ENCODE measurements at regions not wholly inside any gene's neighbourhood (a gene's known extent, or its start where the extent isn't known, plus 50 kb on each side); places are given as distances from the start of the nearest gene placed in this dataset.
"Not testable (repeated sequence)": the region's sequence is repeated elsewhere in the genome, so short reads cannot be mapped to it uniquely, and the experiment has no call there.

GRCh38 chr9:90981726-90982125 is 180.1 kb downstream of the SYK start:
- DNase-seq = no peak

GRCh38 chr9:90983394-90983793 is 181.8 kb downstream of the SYK start:
- DNase-seq = no peak

- DNase-seq = no peak
Measured at GRCh38 chr9:90985631-90986030, 184.0 kb downstream of the SYK start.

DNA sequence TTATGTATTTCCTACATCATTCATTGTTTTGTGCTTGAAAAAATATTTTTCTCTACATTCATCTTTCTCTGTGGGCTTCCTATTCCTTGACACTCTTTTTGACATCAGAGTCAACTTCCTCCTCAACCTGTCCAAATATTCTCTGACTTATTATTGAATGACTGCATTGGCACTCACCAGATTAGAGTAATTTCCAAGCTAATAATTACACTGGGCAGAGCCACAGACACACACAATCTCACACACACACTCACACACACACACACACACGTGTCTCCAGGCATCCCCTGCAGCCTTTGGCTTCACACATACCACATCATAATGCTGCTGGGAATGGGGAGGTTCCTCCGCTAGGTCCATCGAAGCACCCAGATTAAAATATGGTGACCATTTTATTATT is 184.5 kb downstream of the SYK start:
- no peak for DNase-seq

- no peak for DNase-seq
Measured at GRCh38 chr9:90987566-90987965, 185.9 kb downstream of the SYK start.

GRCh38 chr9:90988318-90988717 is 186.7 kb downstream of the SYK start:
- DNase-seq = no peak

DNA sequence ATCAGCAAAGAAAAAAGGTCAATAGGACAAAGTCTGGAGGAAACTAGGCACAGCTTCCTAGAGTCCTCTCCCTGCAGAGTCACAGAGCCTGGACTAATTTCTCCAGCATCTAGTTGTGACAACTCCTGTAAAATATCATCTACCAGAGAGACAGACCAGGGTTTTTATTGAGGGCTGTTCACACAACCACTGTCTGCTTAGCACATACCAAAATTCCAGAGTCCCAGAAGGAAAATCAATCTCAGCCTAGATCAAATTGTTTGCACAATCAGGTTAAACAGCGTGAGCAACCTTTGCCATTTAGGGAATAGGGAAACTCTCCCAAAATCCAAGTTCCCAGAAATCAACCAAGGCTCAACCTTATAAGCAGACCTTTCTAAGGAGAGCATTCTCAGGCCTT is 190.3 kb downstream of the SYK start:
- no peak for DNase-seq

DNA sequence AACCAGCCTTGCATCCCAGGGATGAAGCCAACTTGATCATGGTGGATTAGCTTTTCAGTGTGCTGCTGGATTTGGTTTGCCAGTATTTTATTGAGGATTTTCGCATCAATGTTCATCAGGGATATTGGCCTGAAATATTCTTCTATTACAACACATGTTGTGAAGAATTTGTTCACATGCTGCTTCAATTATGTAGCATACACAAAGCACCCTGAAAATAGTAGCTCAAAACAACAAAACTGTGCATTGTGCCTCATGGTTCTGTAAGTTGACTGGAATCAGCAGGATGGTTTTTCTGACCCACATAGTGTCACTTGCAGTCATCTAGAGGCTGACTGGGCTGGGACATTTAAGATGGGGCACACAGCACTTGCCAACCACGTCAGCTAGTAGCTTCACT is 193.9 kb downstream of the SYK start:
- no peak for DNase-seq

DNA sequence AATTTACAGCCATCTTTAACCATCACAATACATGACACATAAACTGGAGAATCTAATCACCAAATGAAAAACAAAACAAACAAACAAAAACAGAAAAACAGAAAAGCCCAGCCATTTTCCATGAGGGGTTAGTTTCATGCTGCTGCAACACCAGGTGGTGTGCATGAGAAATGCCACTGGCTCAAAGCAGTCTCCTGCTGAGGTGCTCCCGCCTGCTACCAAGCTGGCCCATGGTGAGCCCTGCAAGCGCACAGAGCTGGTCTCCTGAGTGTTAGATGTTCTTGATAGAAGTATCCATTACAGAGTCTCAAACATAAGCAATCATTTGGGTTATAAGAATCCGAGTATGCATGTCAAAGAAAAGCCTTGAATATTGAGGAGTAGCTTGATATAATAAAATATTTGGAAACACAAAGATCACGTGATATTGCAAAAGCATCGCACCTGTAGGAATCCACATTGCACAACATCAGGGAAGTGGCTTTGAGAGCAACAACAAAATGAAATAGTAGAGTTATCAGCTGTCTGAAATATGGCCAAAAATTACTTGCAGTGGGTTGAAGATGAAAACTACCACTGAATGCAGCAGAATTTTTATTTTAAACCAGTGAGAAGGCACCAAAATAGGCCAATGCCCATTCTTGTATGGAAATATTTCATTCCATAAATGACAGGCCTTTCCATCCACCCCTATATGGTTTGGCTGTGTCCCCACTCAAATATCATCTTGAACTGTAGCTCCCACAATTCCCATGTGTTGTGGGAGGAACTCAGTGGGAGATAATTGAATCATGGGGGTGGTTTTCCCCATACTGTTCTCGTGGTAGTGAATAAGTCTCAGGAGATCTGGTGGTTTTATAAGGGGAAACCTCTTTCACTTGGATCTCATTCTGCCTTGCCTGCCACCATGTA is 194.8 kb downstream of the SYK start:
- DNase-seq = no peak

DNA sequence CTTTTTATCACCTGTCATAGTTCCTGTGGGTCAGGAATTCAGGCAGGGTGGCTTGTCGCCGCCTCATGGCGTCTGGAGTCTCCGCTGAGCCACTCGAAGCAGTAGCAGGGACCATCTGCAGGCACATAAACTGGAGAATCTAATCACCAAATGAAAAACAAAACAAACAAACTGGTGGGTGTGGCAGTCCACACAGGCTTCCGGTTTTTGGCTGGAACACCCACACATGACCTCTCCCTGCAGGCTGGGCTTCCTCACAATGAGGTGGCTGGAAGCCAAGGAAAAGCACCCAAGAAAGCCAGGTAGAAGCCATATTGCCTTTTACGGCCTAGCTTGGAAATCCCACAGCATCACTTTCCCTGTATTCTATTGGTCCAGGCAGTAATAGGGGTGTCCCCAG is 197.0 kb downstream of the SYK start:
- DNase-seq = no peak

GRCh38 chr9:90999425-91000397 is 198.1 kb downstream of the SYK start:
- DNase-seq = no peak

DNA sequence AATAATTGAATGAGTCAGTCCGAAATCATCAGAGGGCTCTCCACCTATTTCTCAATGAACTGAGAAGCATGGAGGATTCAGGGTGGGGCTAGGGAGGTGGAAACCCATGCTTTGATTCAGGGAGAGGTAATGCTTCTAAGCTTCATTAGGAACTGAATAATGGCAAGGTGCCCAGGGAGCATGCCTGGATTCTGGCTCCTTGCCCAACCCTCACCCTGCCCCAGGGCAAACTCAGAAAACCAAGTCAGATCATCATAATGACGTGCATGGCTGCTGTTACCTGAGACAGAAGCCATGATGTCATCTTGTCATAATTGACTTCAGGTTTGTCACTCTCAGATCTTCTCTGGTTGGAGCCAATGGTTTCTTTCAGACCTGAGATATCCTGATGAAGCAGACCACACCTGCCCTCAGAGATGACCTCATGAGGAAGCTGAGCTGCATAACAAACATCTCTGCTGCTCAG is 199.6 kb downstream of the SYK start:
- no peak for DNase-seq

GRCh38 chr9:91004484-91004883 is 202.9 kb downstream of the SYK start:
- no peak for DNase-seq

DNA sequence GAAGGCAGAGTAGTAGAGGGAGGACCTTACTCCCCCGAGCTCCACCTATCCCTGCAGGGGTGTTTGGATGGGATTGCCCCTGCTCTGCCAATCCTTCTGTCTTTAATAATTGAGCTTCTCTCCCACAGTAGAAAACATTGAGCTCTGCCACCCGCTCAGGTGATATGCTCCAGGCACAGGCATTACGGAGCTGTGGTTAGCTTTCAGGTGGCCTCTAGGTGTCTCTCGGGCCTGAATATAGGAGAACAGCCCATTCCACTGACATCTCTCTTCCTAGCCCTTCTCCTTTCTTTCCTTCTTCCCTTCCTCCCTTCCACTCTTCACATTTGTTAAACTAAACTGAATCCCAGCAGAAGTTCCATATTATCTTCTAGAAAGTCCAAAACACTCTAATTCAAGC is 203.4 kb downstream of the SYK start:
- DNase-seq = no peak

GRCh38 chr9:91006046-91006445 is 204.4 kb downstream of the SYK start:
- DNase-seq = no peak

DNA sequence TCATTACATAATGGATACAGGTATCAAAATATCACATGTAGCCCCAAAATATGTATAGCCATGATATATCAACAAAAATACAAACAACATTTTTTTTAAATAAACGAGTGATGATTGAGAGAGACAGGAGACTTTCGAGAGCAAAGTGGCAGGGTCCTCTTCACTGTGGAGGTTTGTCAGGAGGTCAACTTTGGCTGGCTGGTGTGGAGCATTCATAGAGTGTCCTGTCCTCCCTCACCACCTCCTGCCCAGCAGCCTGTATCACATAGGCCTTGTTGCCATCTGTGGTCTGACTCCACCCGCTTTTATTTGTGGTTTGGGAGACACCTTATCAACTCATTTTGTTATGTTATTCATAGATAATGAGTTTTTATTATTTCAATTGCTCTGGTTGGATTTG is 206.9 kb downstream of the SYK start:
- no peak for DNase-seq

DNA sequence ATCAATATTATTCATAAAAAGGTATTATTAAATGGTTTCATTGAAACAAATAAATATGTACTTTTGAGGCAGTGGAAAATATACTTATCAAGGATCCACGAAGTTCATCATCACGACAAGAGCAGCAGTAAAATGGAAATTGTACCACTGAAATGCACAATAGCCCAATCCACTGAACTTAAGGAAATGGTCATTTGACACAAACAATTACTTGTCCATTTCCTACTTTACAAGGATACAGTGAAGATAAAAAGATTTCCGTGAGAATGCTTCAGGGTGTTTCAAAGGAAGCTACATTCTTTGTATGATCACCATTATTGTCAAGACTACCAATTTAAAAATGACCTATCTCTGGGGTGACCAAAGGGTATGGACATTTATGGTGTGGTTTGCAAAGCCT is 210.3 kb downstream of the SYK start:
- DNase-seq = no peak

- no peak for DNase-seq
Measured at GRCh38 chr9:91012933-91013841, 211.6 kb downstream of the SYK start.

DNA sequence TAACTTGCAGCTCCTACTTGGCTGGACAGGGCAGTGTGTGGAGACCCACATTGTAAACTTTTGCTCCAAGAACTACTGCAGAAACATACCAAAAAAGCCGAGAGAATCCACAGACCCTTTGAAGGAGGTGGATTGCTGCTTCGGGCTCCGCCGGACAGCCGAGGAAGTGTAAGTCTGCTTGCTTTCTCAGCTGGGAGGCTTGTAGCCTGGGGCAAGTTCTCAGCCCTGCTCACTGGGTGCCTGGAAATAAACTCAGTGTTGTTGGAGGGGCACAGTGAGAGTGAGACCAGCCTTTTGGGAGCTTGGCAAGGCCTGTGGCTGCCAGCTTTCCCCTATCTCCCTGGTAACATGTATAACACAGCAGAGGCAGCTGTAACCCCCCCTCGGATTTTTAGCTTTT is 215.6 kb downstream of the SYK start:
- no peak for DNase-seq

GRCh38 chr9:91019871-91020270 is 218.3 kb downstream of the SYK start:
- not testable (repeated sequence) for DNase-seq

DNA sequence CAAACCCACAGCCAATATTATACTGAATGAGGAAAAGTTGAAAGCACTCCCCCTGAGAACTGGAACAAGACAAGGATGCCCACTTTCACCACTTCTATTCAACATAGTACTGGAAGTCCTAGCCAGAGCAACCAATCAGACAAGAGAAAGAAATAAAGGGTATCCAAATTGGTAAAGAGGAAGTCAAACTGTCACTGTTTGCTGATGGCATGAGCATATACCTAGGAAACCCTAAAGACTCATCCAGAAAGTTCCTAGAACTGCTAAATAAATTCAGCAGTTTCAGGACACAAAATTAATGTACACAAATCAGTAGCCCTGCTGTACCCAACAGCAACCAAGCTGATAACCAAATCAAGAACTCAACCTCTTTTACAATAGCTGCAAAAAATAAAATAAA is 220.0 kb downstream of the SYK start:
- not testable (repeated sequence) for DNase-seq

DNA sequence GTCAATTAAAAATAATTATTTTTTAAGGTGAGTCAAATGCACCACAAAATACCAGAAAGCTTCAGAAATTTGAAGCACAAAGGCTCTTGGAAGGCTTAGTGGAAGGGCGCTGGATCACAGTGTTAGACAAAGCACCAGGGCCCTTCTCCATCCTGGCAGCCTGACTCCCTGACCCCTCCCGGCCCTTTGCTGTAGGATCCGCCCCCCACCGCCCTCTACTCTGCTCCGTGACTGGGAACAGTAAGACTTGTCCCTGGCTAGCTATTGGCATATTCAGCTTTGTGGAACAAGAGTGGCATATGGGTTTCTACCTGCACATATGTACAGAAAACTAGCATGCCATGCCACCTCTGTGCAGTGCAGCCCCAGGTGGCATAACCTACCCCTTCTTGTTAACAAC is 222.1 kb downstream of the SYK start:
- DNase-seq = no peak

GRCh38 chr9:91024841-91025240 is 223.2 kb downstream of the SYK start:
- no peak for DNase-seq

Data from CD4-positive, alpha-beta T cell treated with Interferon gamma for 1 hour (primary cell).